ENCODE measurements at regions not wholly inside any gene's neighbourhood (a gene's known extent, or its start where the extent isn't known, plus 50 kb on each side); places are given as distances from the start of the nearest gene placed in this dataset.

- TF ChIP-seq ZFX (IDR thresholded peaks at IDR 0.05) (no peak), CTCF (conservative IDR thresholded peaks at IDR 0.05) (no peak)
Observed at GRCh38 chr17:54524501-54524900, 376.2 kb upstream of the TOM1L1 start.

All from C4-2B (cell line).